Endothelial cell of umbilical vein (primary cell): ENCODE measurements at regions not wholly inside any gene's neighbourhood (a gene's known extent, or its start where the extent isn't known, plus 50 kb on each side); places are given as distances from the start of the nearest gene placed in this dataset.

ENCODE experiments used
- BruUV-seq: library from RNA; stranded (reverse); fragments of 400-500 nt; replicated peaks from 2 replicates; lab custom pipeline; 2021; lab: Mats Ljungman, UMichigan
- CTCF ChIA-PET: fragments of 300-600, 350-600 bp; sonication (Branson Sonifier 250); formaldehyde crosslinking; loops from one replicate; lab custom pipeline; 2021; ENCODE audit warnings: antibody characterized with exemption, inconsistent platforms; lab: Charles Lee
- POLR2A ChIA-PET: fragments of 300-600, 350-600 bp; sonication (Branson Sonifier 250); formaldehyde crosslinking; loops from one replicate; lab custom pipeline; 2021; ENCODE audit warnings: antibody characterized with exemption, inconsistent platforms; lab: Charles Lee
- DNase-seq: peaks from one replicate; pipeline ENCODE4 v3.0.0-alpha.2; 2011; ENCODE audit warnings: low read depth, low spot score
- FAIRE-seq: peaks from 2 replicates; lab custom pipeline; 2011; peaks lifted over from hg19 to GRCh38; lab: Jason Lieb, UNC
- H2AFZ ChIP-seq: 2 replicates; pipeline ENCODE4 v1.6.0; 2012; ENCODE audit warnings: low read depth, low read length, control low read depth, inconsistent platforms
- H3K27ac ChIP-seq: 2 replicates; pipeline ENCODE4 v1.5.1; 2011; ENCODE audit warnings: low read depth, mild to moderate bottlenecking, control low read depth, low read length, moderate library complexity; ENCODE audit not compliant: insufficient read depth
- H3K27me3 ChIP-seq, 2 experiments: 2 replicates each; pipeline versions ENCODE4 v1.6.0 to v1.6.1; 2011; ENCODE audit warnings: low read length in 2 of 2, mixed read lengths in 1 of 2; ENCODE audit not compliant: control insufficient read depth in 2 of 2, insufficient read depth in 2 of 2
- H3K36me3 ChIP-seq, 2 experiments: 2 replicates in 1 of 2; 3 replicates in 1 of 2; pipeline ENCODE4 v1.5.1; 2011; ENCODE audit warnings: low read length in 2 of 2, mild to moderate bottlenecking in 1 of 2, moderate library complexity in 1 of 2; ENCODE audit not compliant: control insufficient read depth in 2 of 2, insufficient read depth in 2 of 2; ENCODE audit errors: extremely low read depth in 1 of 2
- H3K4me1 ChIP-seq: 3 replicates; pipeline ENCODE4 v1.5.1; 2011; ENCODE audit warnings: mild to moderate bottlenecking, low read length; ENCODE audit not compliant: control insufficient read depth, insufficient read depth; ENCODE audit errors: extremely low read depth
- H3K4me2 ChIP-seq: 2 replicates; pipeline ENCODE4 v1.6.1; 2011; ENCODE audit warnings: low read length, control low read depth, mixed read lengths; ENCODE audit not compliant: insufficient read depth
- H3K4me3 ChIP-seq, 3 experiments: fragments of 200-600 bp in 1 of 3; sonication (generic), shearing (Covaris generic) in 1 of 3; replicated peaks in 1 of 3; 2 replicates each; pipeline ENCODE4 v1.5.1; 2011 to 2016; ENCODE audit warnings: control low read depth in 3 of 3, low read length in 3 of 3, mild to moderate bottlenecking in 2 of 3, inconsistent platforms in 1 of 3, low read depth in 1 of 3, moderate library complexity in 1 of 3; ENCODE audit not compliant: insufficient read depth in 1 of 3
- H3K79me2 ChIP-seq: 2 replicates; pipeline ENCODE4 v1.6.0; 2012; ENCODE audit warnings: low read length, inconsistent platforms; ENCODE audit not compliant: control insufficient read depth, insufficient read depth
- H3K9ac ChIP-seq: replicated peaks from 2 replicates; pipeline ENCODE3; 2011; ENCODE audit warnings: low read length, control low read depth; ENCODE audit not compliant: insufficient read depth; ENCODE audit errors: extremely low read depth
- H3K9me1 ChIP-seq: replicated peaks from 3 replicates; pipeline ENCODE4 v1.6.0; 2011; ENCODE audit warnings: mild to moderate bottlenecking, low read length; ENCODE audit not compliant: control insufficient read depth, insufficient read depth; ENCODE audit errors: extremely low read depth
- H3K9me3 ChIP-seq: replicated peaks from 2 replicates; pipeline ENCODE4 v1.5.1; 2012; ENCODE audit warnings: low read length, inconsistent platforms; ENCODE audit not compliant: control insufficient read depth, insufficient read depth
- H4K20me1 ChIP-seq: replicated peaks from 2 replicates; pipeline ENCODE3; 2011; ENCODE audit warnings: mild to moderate bottlenecking, low read length; ENCODE audit not compliant: control insufficient read depth, insufficient read depth; ENCODE audit errors: extremely low read depth
- EZH2 ChIP-seq: IDR thresholded peaks from 2 replicates; pipeline ENCODE4 v1.6.1; 2012; ENCODE audit warnings: borderline replicate concordance, low read depth, mild to moderate bottlenecking, moderate library complexity, low read length, inconsistent platforms; ENCODE audit not compliant: severe bottlenecking
- GATA2 ChIP-seq: IDR thresholded peaks from 2 replicates; pipeline ENCODE4 v1.7.0; 2011; ENCODE audit warnings: low read depth, mild to moderate bottlenecking, moderate library complexity, mixed read lengths, low read length; ENCODE audit not compliant: insufficient read length, insufficient read depth
- MYC ChIP-seq: IDR thresholded peaks from one replicate; pipeline ENCODE4 v1.6.1; 2011; ENCODE audit warnings: mild to moderate bottlenecking, low read depth, low read length
- POLR2A ChIP-seq: IDR thresholded peaks from 2 replicates; pipeline ENCODE4 v1.6.1; 2012; ENCODE audit warnings: low read depth, mild to moderate bottlenecking, control low read depth, low read length
- POLR2AphosphoS5 ChIP-seq: IDR thresholded peaks from 2 replicates; pipeline ENCODE4 v1.6.1; 2012; ENCODE audit warnings: low read depth, mild to moderate bottlenecking, control low read depth, low read length, moderate library complexity; ENCODE audit not compliant: insufficient read depth
- dilution Hi-C: fragments of 300-500 bp; cut with MboI; formaldehyde crosslinking; loops from one replicate; pipeline ENCODE4 v1.15.0; 2019; ENCODE audit warnings: low sequenced_read_pairs; ENCODE audit not compliant: extremely low pct_ligation_motif_present
- intact Hi-C: fragments of 100-400 bp; cut with micrococcal nuclease; formaldehyde crosslinking; loops from one replicate; pipeline ENCODE4 v1.10.0; 2022
- TF ChIP-seq, protein P1 (sequence below): IDR thresholded peaks from 2 replicates; pipeline ENCODE4 v1.6.1; 2011; ENCODE audit not compliant: insufficient read depth, insufficient read length
- TF ChIP-seq, protein P2 (sequence below), 2 donors: IDR thresholded peaks; 1 replicate in 1 of 2; 2 replicates in 1 of 2; pipeline ENCODE4 v1.5.1; 2011; ENCODE audit warnings: low read length in 2 of 2, mild to moderate bottlenecking in 2 of 2, moderate library complexity in 2 of 2, control low read depth in 1 of 2, inconsistent platforms in 1 of 2, low read depth in 1 of 2; ENCODE audit not compliant: insufficient read depth in 1 of 2; ENCODE audit errors: extremely low read depth in 1 of 2

DNA sequence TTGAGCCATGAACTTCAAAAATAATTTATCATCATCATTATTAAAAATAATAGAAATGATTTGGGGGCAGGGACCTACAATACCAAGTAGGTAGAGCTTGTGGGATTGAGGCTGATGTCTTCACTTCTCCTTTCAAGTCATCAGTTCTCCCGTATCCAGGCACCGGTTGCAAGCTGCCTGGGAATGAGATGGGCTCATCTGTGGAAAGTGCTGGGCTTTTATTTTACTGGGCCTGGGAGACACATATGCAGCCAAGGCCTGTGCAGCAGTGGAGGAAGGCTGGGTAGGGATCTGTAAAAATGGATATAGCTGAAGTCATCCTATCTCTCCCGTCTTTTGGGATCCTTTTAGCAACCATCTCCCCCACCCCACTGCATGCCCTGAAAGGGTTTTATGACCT is 284.1 kb upstream of the CLINT1 start:
- DNase-seq: no peak
- H3K27ac ChIP-seq: no peak overlapping the region
- no peaks in the 10 kb centered on the region for H3K4me1 ChIP-seq
- ChIA-PET CTCF (interaction anchor here (0.8 to 1.7 kb wide), 5 partner anchors 11 to 964 kb away, joined by 3 to 5 read pairs (median 4); no protein-coding TSS in a partner anchor), POLR2A (no interaction called here)
- dilution Hi-C loops (no loop called here), intact Hi-C loops (no loop called here)
- no peaks in the 10 kb centered on the region for H3K9me1 ChIP-seq
- no peaks in the 10 kb centered on the region for H3K9me3 ChIP-seq
- no peak overlapping the region for H3K4me2 ChIP-seq
- H3K27me3 ChIP-seq: no peaks in the 10 kb centered on the region
- no peaks in the 10 kb centered on the region for H3K79me2 ChIP-seq
- BruUV-seq: no TSS peak
- no peak for FAIRE-seq
- H3K36me3 ChIP-seq: no peaks in the 10 kb centered on the region
- H3K4me3 ChIP-seq: no peak overlapping the region
- H2AFZ ChIP-seq: no peak overlapping the region
- H3K9ac ChIP-seq: no peak overlapping the region
- no peak for TF ChIP-seq POLR2A
- TF ChIP-seq, protein P1, sequence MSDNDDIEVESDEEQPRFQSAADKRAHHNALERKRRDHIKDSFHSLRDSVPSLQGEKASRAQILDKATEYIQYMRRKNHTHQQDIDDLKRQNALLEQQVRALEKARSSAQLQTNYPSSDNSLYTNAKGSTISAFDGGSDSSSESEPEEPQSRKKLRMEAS: no peak
- TF ChIP-seq EZH2: no peak
- TF ChIP-seq, protein P2, sequence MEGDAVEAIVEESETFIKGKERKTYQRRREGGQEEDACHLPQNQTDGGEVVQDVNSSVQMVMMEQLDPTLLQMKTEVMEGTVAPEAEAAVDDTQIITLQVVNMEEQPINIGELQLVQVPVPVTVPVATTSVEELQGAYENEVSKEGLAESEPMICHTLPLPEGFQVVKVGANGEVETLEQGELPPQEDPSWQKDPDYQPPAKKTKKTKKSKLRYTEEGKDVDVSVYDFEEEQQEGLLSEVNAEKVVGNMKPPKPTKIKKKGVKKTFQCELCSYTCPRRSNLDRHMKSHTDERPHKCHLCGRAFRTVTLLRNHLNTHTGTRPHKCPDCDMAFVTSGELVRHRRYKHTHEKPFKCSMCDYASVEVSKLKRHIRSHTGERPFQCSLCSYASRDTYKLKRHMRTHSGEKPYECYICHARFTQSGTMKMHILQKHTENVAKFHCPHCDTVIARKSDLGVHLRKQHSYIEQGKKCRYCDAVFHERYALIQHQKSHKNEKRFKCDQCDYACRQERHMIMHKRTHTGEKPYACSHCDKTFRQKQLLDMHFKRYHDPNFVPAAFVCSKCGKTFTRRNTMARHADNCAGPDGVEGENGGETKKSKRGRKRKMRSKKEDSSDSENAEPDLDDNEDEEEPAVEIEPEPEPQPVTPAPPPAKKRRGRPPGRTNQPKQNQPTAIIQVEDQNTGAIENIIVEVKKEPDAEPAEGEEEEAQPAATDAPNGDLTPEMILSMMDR (IDR thresholded peaks at IDR 0.05; ENCODE audit: extremely low read depth in 1 of 2, insufficient read depth in 1 of 2, low read depth in 1 of 2, low read length in 2 of 2): no peak
- TF ChIP-seq MYC: no peak
- TF ChIP-seq POLR2AphosphoS5: no peak
- TF ChIP-seq GATA2: no peak
- no peaks in the 10 kb centered on the region for H4K20me1 ChIP-seq
